Stimulated activated CD4-positive, alpha-beta T cell treated with anti-CD3 and anti-CD28 coated beads, Interleukin-12 subunit alpha, Interleukin-12 subunit beta, amount 100 ng/mL, for 48 hours (primary cell): ENCODE measurements at regions not wholly inside any gene's neighbourhood (a gene's known extent, or its start where the extent isn't known, plus 50 kb on each side); places are given as distances from the start of the nearest gene placed in this dataset.
"Not testable (repeated sequence)": the region's sequence is repeated elsewhere in the genome, so short reads cannot be mapped to it uniquely, and the experiment has no call there.

ENCODE experiments used
- DNase-seq, 3 donors: peaks; one replicate each; pipeline ENCODE4 v3.0.0-alpha.2; 2020; ENCODE audit warnings: low read depth in 2 of 3, low spot score in 1 of 3

- no peak for DNase-seq
Observed at GRCh38 chr12:126219139-126219538, 1153.9 kb downstream of the AACS start.

- DNase-seq = no peak
Observed at GRCh38 chr12:126219654-126220279, 1154.5 kb downstream of the AACS start.

GRCh38 chr12:126224032-126224431, 1158.8 kb downstream of the AACS start:
- no peak for DNase-seq

- no peak for DNase-seq
Observed at GRCh38 chr12:126228936-126229335, 1163.7 kb downstream of the AACS start.

GRCh38 chr12:126232711-126233110, 1167.5 kb downstream of the AACS start:
- no peak for DNase-seq

- no peak for DNase-seq
Observed at GRCh38 chr12:126233625-126234024, 1168.4 kb downstream of the AACS start.

GRCh38 chr12:126243814-126244440, 1178.7 kb downstream of the AACS start:
- DNase-seq = no peak

GRCh38 chr12:126247936-126248335, 1182.7 kb downstream of the AACS start:
- DNase-seq = no peak

GRCh38 chr12:126248871-126249403, 1183.7 kb downstream of the AACS start:
- no peak for DNase-seq

- DNase-seq = no peak
Observed at GRCh38 chr12:126258190-126258589, 1193.0 kb downstream of the AACS start.

- DNase-seq = no peak
Observed at GRCh38 chr12:126262829-126263228, 1197.6 kb downstream of the AACS start.

- no peak for DNase-seq
Observed at GRCh38 chr12:126268222-126268621, 1203.0 kb downstream of the AACS start.

- DNase-seq = no peak
Observed at GRCh38 chr12:126271159-126271558, 1205.9 kb downstream of the AACS start.

- DNase-seq = no peak
Observed at GRCh38 chr12:126282691-126283090, 1217.5 kb downstream of the AACS start.

- no peak for DNase-seq
Observed at GRCh38 chr12:126286203-126286602, 1221.0 kb downstream of the AACS start.

- DNase-seq = no peak
Observed at GRCh38 chr12:126290456-126290855, 1225.2 kb downstream of the AACS start.

GRCh38 chr12:126291987-126292386, 1226.8 kb downstream of the AACS start:
- not testable (repeated sequence) for DNase-seq

GRCh38 chr12:126295652-126296051, 1230.4 kb downstream of the AACS start:
- DNase-seq = no peak

GRCh38 chr12:126309278-126309677, 1244.0 kb downstream of the AACS start:
- DNase-seq = no peak

- no peak for DNase-seq
Observed at GRCh38 chr12:126312457-126312856, 1247.2 kb downstream of the AACS start.

- no peak for DNase-seq
Observed at GRCh38 chr12:126316411-126316810, 1251.2 kb downstream of the AACS start.

GRCh38 chr12:126337556-126338441, 1272.6 kb downstream of the AACS start:
- no peak for DNase-seq
